Trophoblast cell (in vitro differentiated cells and primary cell): ENCODE measurements at regions not wholly inside any gene's neighbourhood (a gene's known extent, or its start where the extent isn't known, plus 50 kb on each side); places are given as distances from the start of the nearest gene placed in this dataset.

ENCODE experiments used
- DNase-seq, 2 donors: peaks; one replicate each; pipeline ENCODE4 v3.0.0-alpha.2; 2016
- H2AFZ ChIP-seq: 2 replicates; pipeline ENCODE4 v1.6.1; 2013; ENCODE audit warnings: low read length, moderate library complexity, mild to moderate bottlenecking; ENCODE audit not compliant: insufficient read depth, poor library complexity
- H2AK5ac ChIP-seq: 2 replicates; pipeline ENCODE4 v1.6.1; 2013; ENCODE audit warnings: mild to moderate bottlenecking, low read length
- H2BK120ac ChIP-seq: 2 replicates; pipeline ENCODE4 v1.6.1; 2013; ENCODE audit warnings: low read length, mild to moderate bottlenecking, moderate library complexity; ENCODE audit not compliant: insufficient read depth, poor library complexity
- H2BK12ac ChIP-seq: 2 replicates; pipeline ENCODE4 v1.6.1; 2013; ENCODE audit warnings: mild to moderate bottlenecking, low read length, moderate library complexity
- H2BK5ac ChIP-seq: 2 replicates; pipeline ENCODE4 v1.6.1; 2013; ENCODE audit warnings: low read length, low read depth, moderate library complexity, mild to moderate bottlenecking; ENCODE audit not compliant: poor library complexity
- H3K14ac ChIP-seq: 2 replicates; pipeline ENCODE4 v1.6.1; 2013; ENCODE audit warnings: mild to moderate bottlenecking, low read length
- H3K18ac ChIP-seq: 2 replicates; pipeline ENCODE4 v1.6.1; 2013; ENCODE audit warnings: mild to moderate bottlenecking, low read length
- H3K23ac ChIP-seq: 2 replicates; pipeline ENCODE4 v1.6.1; 2013; ENCODE audit warnings: low read length
- H3K27ac ChIP-seq: 2 replicates; pipeline ENCODE4 v1.5.1; 2013; ENCODE audit warnings: low read depth, mild to moderate bottlenecking, inconsistent platforms, low read length, moderate library complexity
- H3K27me3 ChIP-seq: 2 replicates; pipeline ENCODE4 v1.6.1; 2013; ENCODE audit warnings: inconsistent platforms, mild to moderate bottlenecking, low read length, moderate library complexity; ENCODE audit not compliant: insufficient read depth
- H3K36me3 ChIP-seq, 2 experiments: 1 replicate in 1 of 2; 2 replicates in 1 of 2; pipeline ENCODE4 v1.6.1; 2013; ENCODE audit warnings: low read length in 2 of 2, mild to moderate bottlenecking in 2 of 2, moderate library complexity in 1 of 2; ENCODE audit not compliant: insufficient read depth in 2 of 2, control insufficient read depth in 1 of 2
- H3K4ac ChIP-seq: 2 replicates; pipeline ENCODE4 v1.6.1; 2013; ENCODE audit warnings: low read depth, mild to moderate bottlenecking, low read length, moderate library complexity
- H3K4me1 ChIP-seq, 2 experiments: 1 replicate in 1 of 2; 2 replicates in 1 of 2; pipeline ENCODE4 v1.6.1; 2013; ENCODE audit warnings: low read length in 2 of 2, mild to moderate bottlenecking in 2 of 2, moderate library complexity in 1 of 2; ENCODE audit not compliant: insufficient read depth in 2 of 2, control insufficient read depth in 1 of 2
- H3K4me2 ChIP-seq: 2 replicates; pipeline ENCODE4 v1.6.1; 2013; ENCODE audit warnings: inconsistent platforms, mild to moderate bottlenecking, low read length, moderate library complexity
- H3K4me3 ChIP-seq: 2 replicates; pipeline ENCODE4 v1.5.1; 2013; ENCODE audit warnings: mild to moderate bottlenecking, low read depth, low read length, inconsistent platforms
- H3K79me1 ChIP-seq: one replicate; pipeline ENCODE4 v1.6.1; 2013; ENCODE audit warnings: low read length
- H3K79me2 ChIP-seq: 2 replicates; pipeline ENCODE4 v1.6.1; 2013; ENCODE audit warnings: low read length, mild to moderate bottlenecking; ENCODE audit not compliant: control insufficient read depth, insufficient read depth, poor library complexity
- H3K9ac ChIP-seq: 2 replicates; pipeline ENCODE4 v1.6.1; 2013; ENCODE audit warnings: mild to moderate bottlenecking, low read length
- H3K9me3 ChIP-seq: 2 replicates; pipeline ENCODE4 v1.6.1; 2013; ENCODE audit warnings: low read depth, mild to moderate bottlenecking, control low read depth, inconsistent platforms, low read length; ENCODE audit not compliant: insufficient read depth
- H4K12ac ChIP-seq: 2 replicates; pipeline ENCODE4 v1.6.1; 2013; ENCODE audit warnings: low read depth, mild to moderate bottlenecking, low read length, moderate library complexity
- H4K8ac ChIP-seq: 2 replicates; pipeline ENCODE4 v1.6.1; 2013; ENCODE audit warnings: low read depth, mild to moderate bottlenecking, low read length, moderate library complexity
- H4K91ac ChIP-seq: one replicate; pipeline ENCODE4 v1.6.1; 2013; ENCODE audit warnings: low read depth, mild to moderate bottlenecking, low read length, moderate library complexity
- WGBS: extraction: QIAGEN DNeasy Blood & Tissue Kit; methylation state at CpG from one replicate; pipeline ENCODE4 v1.1.7; 2013; ENCODE audit warnings: missing lambda C conversion rate; ENCODE audit not compliant: insufficient read length, insufficient coverage; ENCODE audit errors: extremely low coverage; 5-methylcytosine and 5-hydroxymethylcytosine counted together

DNA sequence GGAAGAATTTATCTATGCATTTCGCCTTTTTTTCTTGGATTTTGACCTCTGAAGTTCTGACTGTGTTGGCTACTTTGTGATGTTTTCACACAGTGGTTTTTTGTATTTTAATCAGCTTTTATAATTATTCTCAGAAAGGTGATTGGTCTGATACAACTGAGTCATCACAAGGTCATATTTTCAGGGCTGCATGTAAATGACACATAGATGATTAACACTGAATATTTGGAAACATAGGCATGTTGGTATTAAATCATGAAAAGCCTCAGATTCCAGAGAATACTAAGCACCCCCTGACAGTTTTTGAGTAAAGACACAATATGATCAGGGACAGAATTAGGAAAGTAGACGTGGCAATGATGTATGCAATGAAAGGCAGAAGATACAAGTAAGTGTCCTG is 175.5 kb upstream of the SLCO3A1 start:
- no peak overlapping the region for H2BK12ac ChIP-seq
- H3K4ac ChIP-seq, result no peak overlapping the region
- H3K18ac ChIP-seq, result no peak overlapping the region
- no peak overlapping the region for H2BK5ac ChIP-seq
- no peak overlapping the region for H3K23ac ChIP-seq
- H4K12ac ChIP-seq, result no peak overlapping the region
- H3K27me3 ChIP-seq, result no peaks in the 10 kb centered on the region
- H3K36me3 ChIP-seq, result no peaks in the 10 kb centered on the region
- no peak overlapping the region for H2BK120ac ChIP-seq
- H3K14ac ChIP-seq, result no peak overlapping the region
- H4K91ac ChIP-seq, result no peak overlapping the region
- no peak overlapping the region for H3K9ac ChIP-seq
- DNase-seq, result no peak
- H3K4me1 ChIP-seq, result no peaks in the 10 kb centered on the region
- H3K4me2 ChIP-seq, result no peak overlapping the region
- no peak overlapping the region for H4K8ac ChIP-seq
- no peak overlapping the region for H2AK5ac ChIP-seq
- no peak overlapping the region for H3K27ac ChIP-seq
- H3K9me3 ChIP-seq, result peaks cover 2% of the 10 kb centered on the region
- H3K79me2 ChIP-seq, result no peaks in the 10 kb centered on the region
- no peak overlapping the region for H3K4me3 ChIP-seq
- no peaks in the 10 kb centered on the region for H3K79me1 ChIP-seq
- H2AFZ ChIP-seq, result no peak overlapping the region
- WGBS, result no CpG with 5 or more reads among the region's 2 CpGs

DNA sequence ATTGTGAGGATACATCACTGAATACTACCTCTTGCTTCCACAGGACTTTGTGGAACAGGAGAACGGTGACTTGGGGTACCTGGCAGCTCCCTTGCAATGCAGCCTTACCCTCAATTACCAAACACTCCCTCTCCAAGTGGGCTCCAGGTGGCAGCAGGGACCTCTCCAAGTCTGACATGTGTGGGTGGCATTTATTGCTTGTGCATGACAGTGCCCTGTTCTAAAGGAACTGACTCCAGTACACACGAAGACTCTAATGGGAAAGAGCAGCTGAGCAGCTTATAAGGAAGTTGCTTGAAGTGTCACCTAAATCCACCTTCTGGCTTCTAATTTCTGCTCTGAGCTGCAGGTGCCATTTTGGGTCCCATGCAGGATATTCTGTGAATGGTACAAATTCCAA is 174.1 kb upstream of the SLCO3A1 start:
- no peaks in the 10 kb centered on the region for H3K4me1 ChIP-seq
- no peaks in the 10 kb centered on the region for H3K79me1 ChIP-seq
- no peak overlapping the region for H2AK5ac ChIP-seq
- H2AFZ ChIP-seq, result no peak overlapping the region
- no peak overlapping the region for H4K8ac ChIP-seq
- H3K18ac ChIP-seq, result no peak overlapping the region
- WGBS, result no CpG with 5 or more reads among the region's 2 CpGs
- DNase-seq, result no peak
- no peak overlapping the region for H3K4me3 ChIP-seq
- no peak overlapping the region for H2BK120ac ChIP-seq
- no peak overlapping the region for H2BK5ac ChIP-seq
- no peaks in the 10 kb centered on the region for H3K36me3 ChIP-seq
- no peak overlapping the region for H3K23ac ChIP-seq
- H3K79me2 ChIP-seq, result no peaks in the 10 kb centered on the region
- no peak overlapping the region for H2BK12ac ChIP-seq
- H4K12ac ChIP-seq, result no peak overlapping the region
- peaks cover 2% of the 10 kb centered on the region for H3K9me3 ChIP-seq
- no peak overlapping the region for H4K91ac ChIP-seq
- H3K4me2 ChIP-seq, result no peak overlapping the region
- H3K4ac ChIP-seq, result no peak overlapping the region
- H3K9ac ChIP-seq, result no peak overlapping the region
- H3K14ac ChIP-seq, result no peak overlapping the region
- no peak overlapping the region for H3K27ac ChIP-seq
- no peaks in the 10 kb centered on the region for H3K27me3 ChIP-seq

DNA sequence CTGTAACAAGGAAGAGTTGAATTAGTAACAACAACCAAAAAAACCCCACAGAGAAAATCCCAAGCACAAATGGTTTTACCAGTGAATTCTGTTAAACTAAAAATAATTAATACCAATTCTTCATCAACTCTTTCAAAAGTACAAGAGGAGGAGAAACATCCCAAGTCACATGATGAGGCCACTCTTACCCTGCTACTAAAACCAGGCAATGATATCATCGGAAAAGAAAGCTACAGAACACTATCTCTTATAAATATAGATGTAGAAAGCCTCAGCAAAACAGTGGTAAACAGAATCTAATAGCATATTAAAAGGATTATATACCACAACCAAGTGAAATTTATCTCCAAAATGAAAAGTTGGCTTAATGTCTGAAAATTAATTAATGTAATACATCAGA is 168.1 kb upstream of the SLCO3A1 start:
- no peak overlapping the region for H4K12ac ChIP-seq
- no peaks in the 10 kb centered on the region for H3K4me1 ChIP-seq
- H2BK12ac ChIP-seq, result no peak overlapping the region
- DNase-seq, result no peak
- no peak overlapping the region for H3K14ac ChIP-seq
- no peak overlapping the region for H3K4me2 ChIP-seq
- H4K8ac ChIP-seq, result no peak overlapping the region
- H2AFZ ChIP-seq, result no peak overlapping the region
- H4K91ac ChIP-seq, result no peak overlapping the region
- no peak overlapping the region for H2BK5ac ChIP-seq
- no peak overlapping the region for H3K4ac ChIP-seq
- H3K27ac ChIP-seq, result no peak overlapping the region
- H3K9me3 ChIP-seq, result no peaks in the 10 kb centered on the region
- H2AK5ac ChIP-seq, result no peak overlapping the region
- H3K18ac ChIP-seq, result no peak overlapping the region
- H2BK120ac ChIP-seq, result no peak overlapping the region
- no peaks in the 10 kb centered on the region for H3K27me3 ChIP-seq
- no peaks in the 10 kb centered on the region for H3K79me1 ChIP-seq
- H3K79me2 ChIP-seq, result no peaks in the 10 kb centered on the region
- no peak overlapping the region for H3K23ac ChIP-seq
- no peaks in the 10 kb centered on the region for H3K36me3 ChIP-seq
- no peak overlapping the region for H3K4me3 ChIP-seq
- H3K9ac ChIP-seq, result no peak overlapping the region
- no CpG with 5 or more reads among the region's 1 CpG for WGBS

DNA sequence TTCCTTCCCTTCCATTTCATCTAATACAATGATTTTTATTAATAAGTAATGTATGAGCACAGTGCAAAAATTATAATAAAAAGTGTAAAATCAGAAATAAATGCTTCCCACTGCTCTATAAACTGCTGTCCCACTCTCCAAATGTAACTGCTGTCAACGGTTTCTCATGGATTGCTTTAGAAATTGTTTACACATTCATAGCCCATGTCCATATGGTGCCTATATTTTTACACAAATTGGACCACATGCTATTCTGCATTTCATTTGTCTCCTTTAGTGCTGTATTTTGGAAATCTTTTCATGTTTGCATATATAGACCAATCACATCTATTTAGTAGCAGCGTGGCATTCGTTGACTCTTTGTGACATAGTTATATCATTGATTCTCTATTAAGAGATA is 164.7 kb upstream of the SLCO3A1 start:
- H3K9ac ChIP-seq, result no peak overlapping the region
- no peak overlapping the region for H3K4me3 ChIP-seq
- H3K14ac ChIP-seq, result no peak overlapping the region
- no peak overlapping the region for H2BK12ac ChIP-seq
- no peak overlapping the region for H3K27ac ChIP-seq
- H3K4me1 ChIP-seq, result no peaks in the 10 kb centered on the region
- no peak overlapping the region for H4K12ac ChIP-seq
- DNase-seq, result no peak
- no peak overlapping the region for H3K18ac ChIP-seq
- no peak overlapping the region for H3K4ac ChIP-seq
- H3K36me3 ChIP-seq, result no peaks in the 10 kb centered on the region
- H2AFZ ChIP-seq, result no peak overlapping the region
- H3K9me3 ChIP-seq, result no peaks in the 10 kb centered on the region
- WGBS, result no CpG with 5 or more reads among the region's 3 CpGs
- H2BK120ac ChIP-seq, result no peak overlapping the region
- no peaks in the 10 kb centered on the region for H3K79me2 ChIP-seq
- H3K23ac ChIP-seq, result no peak overlapping the region
- H3K27me3 ChIP-seq, result no peaks in the 10 kb centered on the region
- no peak overlapping the region for H4K91ac ChIP-seq
- H3K79me1 ChIP-seq, result no peaks in the 10 kb centered on the region
- no peak overlapping the region for H2AK5ac ChIP-seq
- no peak overlapping the region for H2BK5ac ChIP-seq
- H4K8ac ChIP-seq, result no peak overlapping the region
- H3K4me2 ChIP-seq, result no peak overlapping the region
